K562 (cell line): ENCODE measurements at regions not wholly inside any gene's neighbourhood (a gene's known extent, or its start where the extent isn't known, plus 50 kb on each side); places are given as distances from the start of the nearest gene placed in this dataset.
A peak's percentile ranks its signal among the peaks of the same experiment; 100 is the strongest.

Experiments used
- ATAC-seq: fragments of 200-7000 bp; cut with Tn5 transposase; 3 replicates; pipeline ENCODE4 v1.9.1; 2020; ENCODE audit warnings: moderate library complexity
- BruUV-seq: library from RNA; stranded (reverse); fragments of 400-500 nt; replicated peaks from 2 replicates; lab custom pipeline; 2021; lab: Mats Ljungman, UMichigan
- CTCF ChIA-PET: fragments of 300-600 bp; formaldehyde crosslinking; extraction: SDS; loops from one replicate; lab custom pipeline; 2021; ENCODE audit warnings: low intra/inter-chr PET ratio; lab: Yijun Ruan, JAX
- POLR2A ChIA-PET: fragments of 300-600, 350-650 bp; sonication (Branson Sonifier 250); formaldehyde crosslinking; extraction: SDS; loops from one replicate; lab custom pipeline; 2021; ENCODE audit warnings: antibody characterized with exemption, inconsistent platforms; lab: Yijun Ruan, JAX
- DNase-seq, 4 experiments: peaks; one replicate each; pipeline versions ENCODE4 v3.0.0 to v3.0.0-alpha.2; 2011 to 2018; ENCODE audit warnings: low spot score in 3 of 4, mixed read lengths in 3 of 4; ENCODE audit errors: extremely low read depth in 1 of 4
- FAIRE-seq: peaks from 2 replicates; lab custom pipeline; 2011; peaks lifted over from hg19 to GRCh38; lab: Jason Lieb, UNC
- H2AFZ ChIP-seq: 2 replicates; pipeline ENCODE4 v1.6.0; 2011; ENCODE audit warnings: low read depth, low read length, control low read depth, inconsistent platforms
- H3K27ac ChIP-seq: fragments of 200-600 bp; 3 replicates; pipeline ENCODE4 v1.8.0; 2011; ENCODE audit warnings: low read depth, mild to moderate bottlenecking, control low read depth, inconsistent platforms, low read length, moderate library complexity, mixed read lengths; ENCODE audit errors: extremely low read depth
- H3K27me3 ChIP-seq, 2 experiments: fragments of 300-600 bp in 1 of 2; 2 replicates in 1 of 2; 3 replicates in 1 of 2; pipeline versions ENCODE4 v1.6.0 to v1.8.0; 2011; ENCODE audit warnings: inconsistent platforms in 2 of 2, low read length in 2 of 2, mild to moderate bottlenecking in 1 of 2, mixed read lengths in 1 of 2, moderate library complexity in 1 of 2; ENCODE audit not compliant: control insufficient read depth in 2 of 2, insufficient read depth in 2 of 2
- H3K36me3 ChIP-seq: fragments of 300-600 bp; 3 replicates; pipeline ENCODE4 v1.8.0; 2011; ENCODE audit warnings: mild to moderate bottlenecking, low read length, inconsistent platforms; ENCODE audit not compliant: control insufficient read depth, insufficient read depth
- H3K4me1 ChIP-seq, 2 experiments: fragments of 200-600 bp in 1 of 2; replicated peaks in 1 of 2; 2 replicates in 1 of 2; 3 replicates in 1 of 2; pipeline versions ENCODE4 v1.5.1 to v1.8.0; 2011; ENCODE audit warnings: inconsistent platforms in 2 of 2, low read length in 2 of 2, mild to moderate bottlenecking in 1 of 2, mixed read lengths in 1 of 2, moderate library complexity in 1 of 2; ENCODE audit not compliant: control insufficient read depth in 2 of 2, insufficient read depth in 2 of 2
- H3K4me2 ChIP-seq: 2 replicates; pipeline ENCODE4 v1.6.1; 2011; ENCODE audit warnings: low read length, control low read depth, inconsistent platforms, mixed read lengths; ENCODE audit not compliant: insufficient read depth
- H3K4me3 ChIP-seq: fragments of 200-600 bp; sonication (generic), shearing (Covaris generic); 2 replicates; pipeline ENCODE4 v1.5.1; 2016; ENCODE audit warnings: control low read depth, inconsistent platforms
- H3K79me2 ChIP-seq: fragments of 200-600 bp; 3 replicates; pipeline ENCODE4 v1.8.0; 2011; ENCODE audit warnings: low read length, inconsistent platforms; ENCODE audit not compliant: control insufficient read depth, insufficient read depth
- H3K9ac ChIP-seq, 2 experiments: 2 replicates each; pipeline versions ENCODE4 v1.6.0 to v1.6.1; 2011; ENCODE audit warnings: low read depth in 2 of 2, low read length in 2 of 2, control low read depth in 1 of 2, inconsistent platforms in 1 of 2, mild to moderate bottlenecking in 1 of 2, mixed read lengths in 1 of 2; ENCODE audit not compliant: insufficient read depth in 1 of 2
- H3K9me1 ChIP-seq: one replicate; pipeline ENCODE4 v1.6.0; 2011; ENCODE audit warnings: inconsistent platforms, mild to moderate bottlenecking, low read length, moderate library complexity; ENCODE audit not compliant: control insufficient read depth, insufficient read depth
- H3K9me3 ChIP-seq: replicated peaks from 2 replicates; pipeline ENCODE4 v1.5.1; 2011; ENCODE audit warnings: low read depth, low read length, inconsistent platforms; ENCODE audit not compliant: control insufficient read depth, insufficient read depth
- H4K20me1 ChIP-seq: replicated peaks from 2 replicates; pipeline ENCODE4 v1.6.1; 2011; ENCODE audit warnings: low read length, inconsistent platforms, mixed read lengths; ENCODE audit not compliant: control insufficient read depth, insufficient read depth
- ELF1 ChIP-seq: fragments of 200-800 bp; sonication (Bioruptor generic); IDR thresholded peaks from 2 replicates; pipeline ENCODE4 v1.6.1; 2016; ENCODE audit warnings: missing genetic modification characterization, missing compliant biosample characterization
- ERF ChIP-seq: fragments of 450-650 bp; formaldehyde crosslinking; IDR thresholded peaks from 2 replicates; pipeline ENCODE4 v1.4.0; 2020; ENCODE audit warnings: mild to moderate bottlenecking, mixed read lengths
- HDGF ChIP-seq: fragments of 450-650 bp; IDR thresholded peaks from 2 replicates; pipeline ENCODE4 v1.6.1; 2016
- KDM2B ChIP-seq: fragments of 250-450 bp; sonication (Bioruptor Pico); IDR thresholded peaks from 2 replicates; pipeline ENCODE4 v1.8.0; 2021; ENCODE audit warnings: mild to moderate bottlenecking, moderate library complexity
- MXI1 ChIP-seq: IDR thresholded peaks from 2 replicates; pipeline ENCODE4 v1.6.1; 2011; ENCODE audit warnings: low read depth, mild to moderate bottlenecking, improper control_type of control experiment, low read length
- NFE2L1 ChIP-seq: fragments of 450-650 bp; IDR thresholded peaks from 2 replicates; pipeline ENCODE4 v1.6.1; 2016; ENCODE audit warnings: missing genetic modification characterization, low read depth, mild to moderate bottlenecking, missing compliant biosample characterization, moderate library complexity, borderline replicate concordance
- RFX5 ChIP-seq: IDR thresholded peaks from 2 replicates; pipeline ENCODE4 v1.6.1; 2011; ENCODE audit warnings: low read depth, mild to moderate bottlenecking, improper control_type of control experiment, low read length
- SMAD3 ChIP-seq: fragments of 450-650 bp; formaldehyde crosslinking; conservative IDR thresholded peaks from 2 replicates; pipeline ENCODE4 v1.4.0; 2020; ENCODE audit warnings: mild to moderate bottlenecking
- STAT5B ChIP-seq: fragments of 250-450 bp; sonication (Bioruptor Pico); IDR thresholded peaks from 2 replicates; pipeline ENCODE4 v1.8.0; 2021; ENCODE audit warnings: mild to moderate bottlenecking, inconsistent platforms
- ZFPM2 ChIP-seq: fragments of 250-450 bp; sonication (Bioruptor Pico); IDR thresholded peaks from 2 replicates; pipeline ENCODE4 v1.5.1; 2022; ENCODE audit warnings: mild to moderate bottlenecking
- ZNF12 ChIP-seq: sonication (generic); formaldehyde crosslinking; IDR thresholded peaks from 2 replicates; pipeline ENCODE4 v1.4.0; 2020; ENCODE audit warnings: mild to moderate bottlenecking, missing genetic modification reagents
- ZNF695 ChIP-seq: fragments of 450-650 bp; formaldehyde crosslinking; IDR thresholded peaks from 2 replicates; pipeline ENCODE4 v1.4.0; 2020; ENCODE audit warnings: mild to moderate bottlenecking, moderate library complexity
- WGBS: fragments of 100-300 bp; shearing (Covaris generic); methylation state at CpG from one replicate; pipeline ENCODE4 v1.1.6; 2016; ENCODE audit warnings: low coverage, mixed read lengths; ENCODE audit not compliant: insufficient coverage; ENCODE audit errors: missing lambda C conversion rate; 5-methylcytosine and 5-hydroxymethylcytosine counted together
- in situ Hi-C: fragments of 300-500 bp; cut with MboI; formaldehyde crosslinking; loops from 4 replicates; pipeline ENCODE4 v1.15.0; 2018; ENCODE audit warnings: inconsistent platforms, mixed read lengths
- intact Hi-C: fragments of 100-400 bp; cut with micrococcal nuclease; formaldehyde crosslinking; loops from 2 replicates; pipeline ENCODE4 v1.14.2; 2022
- TF ChIP-seq, protein P1 (sequence below): fragments of 250-450 bp; sonication (Bioruptor Pico); IDR thresholded peaks from 2 replicates; pipeline ENCODE4 v1.8.0; 2021; ENCODE audit warnings: moderate library complexity, mild to moderate bottlenecking, inconsistent platforms

DNA sequence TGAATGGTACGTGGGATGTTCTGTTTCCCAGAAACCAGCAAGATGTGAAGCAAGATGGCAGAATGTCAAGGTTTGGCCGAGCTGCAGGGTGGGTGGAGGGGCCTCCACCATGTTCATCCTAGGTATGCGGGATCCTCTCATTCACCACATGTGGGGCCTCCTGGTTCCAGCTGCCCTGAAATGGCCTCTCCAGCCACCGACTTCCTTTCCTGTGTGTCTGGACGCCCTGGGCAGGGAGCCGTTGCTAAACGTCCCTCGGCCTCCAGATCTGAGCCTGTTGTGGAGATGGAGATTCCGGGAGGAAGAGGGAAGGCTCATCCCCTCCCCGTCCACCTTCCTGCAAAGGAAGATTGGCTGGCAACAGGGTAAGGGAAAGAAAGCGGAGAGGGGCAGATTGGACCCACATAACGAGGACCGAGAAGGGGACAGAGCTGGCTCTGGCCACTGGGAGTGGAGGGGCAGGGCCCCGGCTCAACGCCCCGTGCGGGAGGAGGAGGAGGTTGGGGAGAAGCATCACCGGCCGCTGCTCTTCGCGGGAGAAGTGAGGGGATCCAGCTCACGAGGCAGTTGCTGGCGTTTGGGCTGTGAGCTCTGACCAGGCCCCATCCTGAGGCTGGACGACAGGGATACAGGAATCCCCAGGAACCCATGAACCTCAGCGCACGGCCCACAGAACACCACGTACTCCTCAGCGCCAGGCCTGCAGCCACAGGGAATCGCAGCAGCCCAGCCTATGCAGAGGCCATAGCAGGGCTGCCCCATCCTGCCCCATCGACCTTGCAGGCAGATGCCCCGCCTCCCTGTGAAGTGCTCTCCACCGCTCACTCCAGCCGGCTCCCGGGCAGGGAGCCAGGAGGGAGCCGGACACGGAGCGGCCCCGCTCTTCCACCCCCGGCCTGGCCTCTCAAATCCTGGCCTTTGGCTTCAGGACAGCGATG, 98.3 kb downstream of the FOXL3 start:
- H3K9me3 ChIP-seq: peaks cover 4% of the 10 kb centered on the region; the same call in 1 of the 2 replicates
- in situ Hi-C loops (no loop called here), intact Hi-C loops (no loop called here)
- WGBS: 3% methylated on average over 33 of the region's 40 CpGs
- ChIA-PET POLR2A (no interaction called here), CTCF (no interaction called here)
- H3K27ac ChIP-seq: no peak overlapping the region
- H3K9me1 ChIP-seq: no peaks in the 10 kb centered on the region
- H3K79me2 ChIP-seq: no peaks in the 10 kb centered on the region
- H4K20me1 ChIP-seq: no peaks in the 10 kb centered on the region
- FAIRE-seq (no peak), ATAC-seq (no peak), DNase-seq (peak in 1 of 4 experiments; percentile 11)
- H3K4me1 ChIP-seq: peaks cover 3 to 28% of the 10 kb centered on the region in 2 experiments; a peak in 3 of 5 replicates
- H3K4me2 ChIP-seq: no peak overlapping the region
- H3K36me3 ChIP-seq: no peaks in the 10 kb centered on the region
- no peak for TF ChIP-seq RFX5
- no peak for TF ChIP-seq ERF (CRISPR knock-in tag)
- TF ChIP-seq ZNF695 (CRISPR knock-in tag): no peak
- TF ChIP-seq ELF1 (tag): no peak
- no peak for TF ChIP-seq MXI1
- no peak for TF ChIP-seq KDM2B (CRISPR knock-in tag)
- no peak for TF ChIP-seq ZNF12
- no peak for TF ChIP-seq ZFPM2 (CRISPR knock-in tag)
- no peak for TF ChIP-seq STAT5B
- no peak for TF ChIP-seq HDGF
- TF ChIP-seq, protein P1, sequence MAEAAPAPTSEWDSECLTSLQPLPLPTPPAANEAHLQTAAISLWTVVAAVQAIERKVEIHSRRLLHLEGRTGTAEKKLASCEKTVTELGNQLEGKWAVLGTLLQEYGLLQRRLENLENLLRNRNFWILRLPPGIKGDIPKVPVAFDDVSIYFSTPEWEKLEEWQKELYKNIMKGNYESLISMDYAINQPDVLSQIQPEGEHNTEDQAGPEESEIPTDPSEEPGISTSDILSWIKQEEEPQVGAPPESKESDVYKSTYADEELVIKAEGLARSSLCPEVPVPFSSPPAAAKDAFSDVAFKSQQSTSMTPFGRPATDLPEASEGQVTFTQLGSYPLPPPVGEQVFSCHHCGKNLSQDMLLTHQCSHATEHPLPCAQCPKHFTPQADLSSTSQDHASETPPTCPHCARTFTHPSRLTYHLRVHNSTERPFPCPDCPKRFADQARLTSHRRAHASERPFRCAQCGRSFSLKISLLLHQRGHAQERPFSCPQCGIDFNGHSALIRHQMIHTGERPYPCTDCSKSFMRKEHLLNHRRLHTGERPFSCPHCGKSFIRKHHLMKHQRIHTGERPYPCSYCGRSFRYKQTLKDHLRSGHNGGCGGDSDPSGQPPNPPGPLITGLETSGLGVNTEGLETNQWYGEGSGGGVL (CRISPR knock-in tag): no peak
- no peak for TF ChIP-seq NFE2L1 (tag)
- TF ChIP-seq SMAD3: no peak
- no peak overlapping the region for H3K4me3 ChIP-seq
- BruUV-seq: no TSS peak
- no peak overlapping the region for H3K9ac ChIP-seq
- peaks cover 34 to 72% of the 10 kb centered on the region in 2 experiments for H3K27me3 ChIP-seq
- no peak overlapping the region for H2AFZ ChIP-seq
